ENCODE measurements at regions not wholly inside any gene's neighbourhood (a gene's known extent, or its start where the extent isn't known, plus 50 kb on each side); places are given as distances from the start of the nearest gene placed in this dataset.

DNA sequence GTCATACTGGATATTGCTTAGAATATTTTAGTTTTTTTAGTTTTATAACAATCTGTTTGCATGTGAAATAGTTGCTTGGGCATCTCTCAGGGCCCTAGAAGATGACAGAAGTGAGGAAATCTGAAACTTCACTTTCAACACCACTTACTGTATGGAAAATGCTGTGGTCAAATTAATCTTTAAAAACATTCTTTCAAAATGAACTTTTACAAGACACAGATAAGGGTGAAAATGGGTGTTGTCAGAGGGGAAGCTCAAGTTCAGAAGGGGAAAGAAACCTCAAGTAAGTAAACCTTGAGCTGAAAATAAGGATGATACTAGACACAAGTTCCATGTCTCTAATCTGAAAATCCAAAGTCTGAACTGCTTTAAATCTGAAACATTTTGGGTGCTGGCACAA, 1840.1 kb upstream of the RAG2 start:
- no peak overlapping the region for H3K4me3 ChIP-seq (ENCODE audit: low read length)
- no peak for DNase-seq
- H3K27ac ChIP-seq (ENCODE audit: low read length): no peak overlapping the region
- no peaks in the 10 kb centered on the region for H3K27me3 ChIP-seq (ENCODE audit: control insufficient read depth, insufficient read depth, low read length)
- H3K4me1 ChIP-seq (ENCODE audit: control insufficient read depth, insufficient read depth, low read length): no peaks in the 10 kb centered on the region
- H3K36me3 ChIP-seq (ENCODE audit: control insufficient read depth, insufficient read depth, low read length): no peaks in the 10 kb centered on the region
- no peaks in the 10 kb centered on the region for H3K9me3 ChIP-seq (ENCODE audit: control insufficient read depth, low read depth, low read length)

DNA sequence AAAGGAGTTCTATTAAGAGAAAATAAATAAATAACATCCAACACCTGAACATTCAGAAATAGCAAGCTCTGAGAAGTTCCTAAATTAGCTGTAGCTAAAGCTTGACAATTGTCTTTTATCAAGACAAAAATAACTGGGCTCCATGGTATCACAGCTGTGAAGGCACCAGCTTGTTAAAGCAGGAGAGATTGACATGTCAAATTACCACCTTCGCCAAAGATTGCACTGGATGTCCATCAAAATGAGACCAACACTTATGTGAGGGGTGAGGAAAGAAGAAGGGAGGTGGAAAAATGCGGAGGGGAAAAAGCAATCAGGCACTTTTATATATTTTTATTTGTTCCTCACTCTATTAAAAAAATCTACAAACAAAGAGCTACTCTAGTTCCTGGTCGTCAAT, 1827.5 kb upstream of the RAG2 start:
- DNase-seq: no peak
- no peak overlapping the region for H3K27ac ChIP-seq (ENCODE audit: low read length)

DNA sequence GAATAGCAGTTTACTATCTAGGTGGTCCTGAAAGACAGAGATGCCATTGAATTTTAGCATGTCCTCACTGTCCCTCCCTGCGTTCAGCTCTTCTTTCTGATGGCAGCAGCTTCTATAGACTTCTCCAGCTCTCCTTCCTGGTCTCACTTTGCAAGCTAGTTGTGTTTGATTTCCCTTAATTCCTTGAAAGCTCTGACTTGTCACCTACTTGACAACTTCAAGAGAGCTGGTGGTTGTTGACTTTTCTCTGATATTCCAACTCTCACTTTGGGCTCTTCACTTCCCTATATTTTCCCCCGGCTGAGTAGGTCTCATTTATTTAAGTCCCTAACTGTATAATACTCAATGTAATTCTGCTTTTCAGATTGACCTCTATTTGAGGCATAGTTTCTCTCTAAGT, 1825.0 kb upstream of the RAG2 start:
- Histone ChIP-seq H3K27me3 (ENCODE audit: control insufficient read depth, insufficient read depth, low read length) (no peaks in the 10 kb centered on the region), H3K4me1 (ENCODE audit: control insufficient read depth, insufficient read depth, low read length) (no peaks in the 10 kb centered on the region), H3K9me3 (ENCODE audit: control insufficient read depth, low read depth, low read length) (no peaks in the 10 kb centered on the region), H3K36me3 (ENCODE audit: control insufficient read depth, insufficient read depth, low read length) (no peaks in the 10 kb centered on the region), H3K27ac (ENCODE audit: low read length) (no peak overlapping the region), H3K4me3 (ENCODE audit: low read length) (no peak overlapping the region)
- DNase-seq: no peak
- no CpG with 5 or more reads among the region's 2 CpGs for WGBS (ENCODE audit: insufficient coverage, low lambda C conversion rate)

More for the DNA sequence above, 1827.5 kb upstream of the RAG2 start:
- H3K36me3 ChIP-seq (ENCODE audit: control insufficient read depth, insufficient read depth, low read length): no peaks in the 10 kb centered on the region
- H3K9me3 ChIP-seq (ENCODE audit: control insufficient read depth, low read depth, low read length): no peaks in the 10 kb centered on the region
- H3K4me1 ChIP-seq (ENCODE audit: control insufficient read depth, insufficient read depth, low read length): no peaks in the 10 kb centered on the region
- no peak overlapping the region for H3K4me3 ChIP-seq (ENCODE audit: low read length)
- H3K27me3 ChIP-seq (ENCODE audit: control insufficient read depth, insufficient read depth, low read length): no peaks in the 10 kb centered on the region
- WGBS (ENCODE audit: insufficient coverage, low lambda C conversion rate): 75% methylated on average over 2 of the region's 3 CpGs

DNA sequence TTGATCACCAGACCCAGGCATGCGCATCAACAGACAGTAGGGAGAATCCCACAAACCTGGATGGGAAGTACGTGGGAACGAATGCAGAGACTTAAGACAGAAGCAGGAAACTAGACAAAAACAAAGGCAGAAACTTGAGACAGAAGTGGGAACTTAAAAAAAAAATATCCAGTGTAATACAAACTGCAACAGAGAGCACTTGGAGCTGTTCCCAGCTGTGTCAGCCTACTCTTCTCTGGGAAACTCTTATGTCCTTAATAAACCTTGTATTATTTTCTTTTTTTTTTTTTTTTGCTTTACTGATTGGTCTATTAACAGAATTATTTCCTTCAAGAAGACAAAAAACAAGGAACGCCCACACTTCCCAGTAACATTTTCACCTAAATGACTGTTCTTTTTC, 1818.1 kb upstream of the RAG2 start:
- H3K36me3 ChIP-seq (ENCODE audit: control insufficient read depth, insufficient read depth, low read length): no peaks in the 10 kb centered on the region
- no peak overlapping the region for H3K27ac ChIP-seq (ENCODE audit: low read length)
- no peaks in the 10 kb centered on the region for H3K9me3 ChIP-seq (ENCODE audit: control insufficient read depth, low read depth, low read length)
- no peak for DNase-seq
- WGBS (ENCODE audit: insufficient coverage, low lambda C conversion rate): 79% methylated on average over 4 of the region's 4 CpGs
- H3K27me3 ChIP-seq (ENCODE audit: control insufficient read depth, insufficient read depth, low read length): no peaks in the 10 kb centered on the region
- no peaks in the 10 kb centered on the region for H3K4me1 ChIP-seq (ENCODE audit: control insufficient read depth, insufficient read depth, low read length)
- no peak overlapping the region for H3K4me3 ChIP-seq (ENCODE audit: low read length)

DNA sequence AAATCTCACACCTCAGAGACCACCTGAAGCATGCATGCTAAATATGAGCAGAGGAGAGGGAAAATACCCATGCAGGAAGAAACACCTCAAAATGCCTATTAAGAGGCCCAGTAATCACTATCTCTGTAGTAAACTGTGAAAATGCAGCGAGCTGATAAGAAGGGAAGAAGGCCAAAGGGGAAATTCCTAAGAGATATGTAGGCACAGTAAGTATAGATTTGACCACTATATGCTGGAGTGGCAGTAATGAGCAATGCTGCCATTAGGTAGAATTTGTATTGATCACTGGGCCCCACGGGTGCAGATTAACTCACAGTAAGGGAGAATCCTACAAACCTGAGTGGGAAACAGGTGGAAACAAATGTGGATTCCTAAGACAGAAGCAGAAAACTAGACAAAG, 1813.1 kb upstream of the RAG2 start:
- whole genome bisulfite sequencing (ENCODE audit: insufficient coverage, low lambda C conversion rate): no CpG with 5 or more reads among the region's 2 CpGs
- peak; percentile 7 to 20 for DNase-seq
- Histone ChIP-seq H3K4me3 (ENCODE audit: low read length) (no peak overlapping the region), H3K27ac (ENCODE audit: low read length) (no peak overlapping the region), H3K27me3 (ENCODE audit: control insufficient read depth, insufficient read depth, low read length) (no peaks in the 10 kb centered on the region), H3K9me3 (ENCODE audit: control insufficient read depth, low read depth, low read length) (no peaks in the 10 kb centered on the region), H3K36me3 (ENCODE audit: control insufficient read depth, insufficient read depth, low read length) (no peaks in the 10 kb centered on the region), H3K4me1 (ENCODE audit: control insufficient read depth, insufficient read depth, low read length) (peaks cover 8% of the 10 kb centered on the region)

DNA sequence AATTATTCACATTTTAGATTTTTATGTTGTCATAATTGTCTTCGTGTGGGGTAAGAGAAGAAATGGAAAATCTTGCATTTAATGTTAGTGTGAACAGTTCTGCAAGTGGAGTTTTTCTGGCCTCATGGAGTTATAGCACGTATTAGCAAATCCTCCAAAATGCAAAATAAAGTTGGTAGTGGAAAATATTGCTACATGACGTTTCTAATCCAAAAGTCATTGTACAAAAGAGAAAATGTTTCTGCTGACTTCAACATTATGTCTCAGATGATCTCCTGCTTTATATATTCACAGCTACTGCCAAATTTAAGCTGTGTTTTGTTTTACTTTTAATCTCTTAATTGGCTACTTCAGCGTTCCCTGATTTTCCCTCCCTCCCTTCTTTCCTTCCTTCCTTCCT, 1804.0 kb upstream of the RAG2 start:
- WGBS (ENCODE audit: insufficient coverage, low lambda C conversion rate): 68% methylated on average over 2 of the region's 4 CpGs
- Histone ChIP-seq H3K27me3 (ENCODE audit: control insufficient read depth, insufficient read depth, low read length) (no peaks in the 10 kb centered on the region), H3K27ac (ENCODE audit: low read length) (no peak overlapping the region), H3K4me1 (ENCODE audit: control insufficient read depth, insufficient read depth, low read length) (no peaks in the 10 kb centered on the region), H3K36me3 (ENCODE audit: control insufficient read depth, insufficient read depth, low read length) (no peaks in the 10 kb centered on the region), H3K9me3 (ENCODE audit: control insufficient read depth, low read depth, low read length) (peaks cover 4% of the 10 kb centered on the region), H3K4me3 (ENCODE audit: low read length) (no peak overlapping the region)
- no peak for DNase-seq

DNA sequence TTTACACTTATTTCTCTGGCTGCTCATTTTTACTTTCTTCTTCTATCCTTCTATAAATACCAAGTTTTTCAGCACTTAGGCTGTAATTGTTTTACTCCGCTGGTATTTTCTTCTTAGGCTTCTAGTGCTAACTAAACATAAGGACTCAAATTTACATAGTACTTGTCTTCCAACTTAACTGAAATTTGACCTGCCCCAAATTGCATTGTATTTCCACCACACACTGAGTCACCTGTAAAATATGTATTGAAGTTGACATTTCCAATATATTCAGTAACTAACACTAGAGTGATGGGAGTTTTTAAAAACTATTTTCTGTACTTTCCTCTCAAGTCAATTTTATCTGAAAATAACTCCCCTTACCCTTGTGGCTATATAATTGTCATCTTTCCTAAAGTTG, 1794.1 kb upstream of the RAG2 start:
- Histone ChIP-seq H3K4me3 (ENCODE audit: low read length) (no peak overlapping the region), H3K4me1 (ENCODE audit: control insufficient read depth, insufficient read depth, low read length) (no peaks in the 10 kb centered on the region), H3K27ac (ENCODE audit: low read length) (no peak overlapping the region)

DNA sequence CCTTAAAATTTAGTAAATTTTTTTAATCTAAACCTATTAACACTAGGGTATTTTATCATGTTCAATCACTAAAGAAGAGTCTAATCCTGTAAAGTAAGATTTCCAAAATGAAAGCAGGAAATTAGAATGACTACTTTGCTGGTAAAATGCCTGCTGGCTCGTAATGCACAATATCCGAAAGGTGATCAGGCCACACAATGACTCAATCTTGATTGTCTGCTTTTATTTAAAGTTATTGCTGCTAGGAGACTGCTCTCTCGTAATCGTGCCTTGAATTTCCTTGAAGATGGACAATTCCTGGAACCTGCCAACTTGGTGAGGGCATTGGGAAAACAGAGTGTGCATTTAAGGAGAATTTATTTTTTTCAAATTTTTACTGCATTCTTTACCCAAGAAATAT, 1786.5 kb upstream of the RAG2 start:
- H3K27ac ChIP-seq (ENCODE audit: low read length): no peak overlapping the region
- no peak for DNase-seq
- no peak overlapping the region for H3K4me3 ChIP-seq (ENCODE audit: low read length)
- H3K36me3 ChIP-seq (ENCODE audit: control insufficient read depth, insufficient read depth, low read length): no peaks in the 10 kb centered on the region
- no peaks in the 10 kb centered on the region for H3K9me3 ChIP-seq (ENCODE audit: control insufficient read depth, low read depth, low read length)
- H3K27me3 ChIP-seq (ENCODE audit: control insufficient read depth, insufficient read depth, low read length): no peaks in the 10 kb centered on the region
- H3K4me1 ChIP-seq (ENCODE audit: control insufficient read depth, insufficient read depth, low read length): no peaks in the 10 kb centered on the region
- no CpG with 5 or more reads among the region's 4 CpGs for WGBS (ENCODE audit: insufficient coverage, low lambda C conversion rate)

More for the DNA sequence above, 1794.1 kb upstream of the RAG2 start:
- H3K36me3 ChIP-seq (ENCODE audit: control insufficient read depth, insufficient read depth, low read length): no peaks in the 10 kb centered on the region
- H3K9me3 ChIP-seq (ENCODE audit: control insufficient read depth, low read depth, low read length): no peaks in the 10 kb centered on the region
- no peak for DNase-seq
- 80% methylated on average over 1 of the region's 1 CpG for WGBS (ENCODE audit: insufficient coverage, low lambda C conversion rate)
- no peaks in the 10 kb centered on the region for H3K27me3 ChIP-seq (ENCODE audit: control insufficient read depth, insufficient read depth, low read length)

DNA sequence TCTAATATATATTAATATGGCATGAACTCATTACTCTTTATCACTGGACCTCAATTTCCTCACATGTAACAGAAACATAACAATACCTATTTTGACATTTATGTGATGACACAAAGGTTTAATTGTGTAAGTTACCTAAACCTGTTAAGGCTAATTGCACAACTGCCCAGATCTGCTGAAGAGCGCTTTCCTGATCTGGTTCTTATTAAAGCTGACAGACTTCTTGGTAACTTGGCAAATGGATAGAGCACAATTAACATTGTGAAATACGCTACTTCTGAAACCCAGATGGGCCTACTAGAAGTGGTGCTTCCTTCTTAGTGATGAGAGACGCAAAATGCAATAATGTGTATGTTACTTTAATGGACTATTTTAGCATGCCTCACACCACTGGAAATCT, 1767.2 kb upstream of the RAG2 start:
- no peaks in the 10 kb centered on the region for H3K27me3 ChIP-seq (ENCODE audit: control insufficient read depth, insufficient read depth, low read length)
- 82% methylated on average over 2 of the region's 3 CpGs for WGBS (ENCODE audit: insufficient coverage, low lambda C conversion rate)
- H3K36me3 ChIP-seq (ENCODE audit: control insufficient read depth, insufficient read depth, low read length): no peaks in the 10 kb centered on the region
- no peaks in the 10 kb centered on the region for H3K4me1 ChIP-seq (ENCODE audit: control insufficient read depth, insufficient read depth, low read length)
- H3K9me3 ChIP-seq (ENCODE audit: control insufficient read depth, low read depth, low read length): no peaks in the 10 kb centered on the region
- H3K4me3 ChIP-seq (ENCODE audit: low read length): no peak overlapping the region
- no peak overlapping the region for H3K27ac ChIP-seq (ENCODE audit: low read length)
- DNase-seq: no peak

DNA sequence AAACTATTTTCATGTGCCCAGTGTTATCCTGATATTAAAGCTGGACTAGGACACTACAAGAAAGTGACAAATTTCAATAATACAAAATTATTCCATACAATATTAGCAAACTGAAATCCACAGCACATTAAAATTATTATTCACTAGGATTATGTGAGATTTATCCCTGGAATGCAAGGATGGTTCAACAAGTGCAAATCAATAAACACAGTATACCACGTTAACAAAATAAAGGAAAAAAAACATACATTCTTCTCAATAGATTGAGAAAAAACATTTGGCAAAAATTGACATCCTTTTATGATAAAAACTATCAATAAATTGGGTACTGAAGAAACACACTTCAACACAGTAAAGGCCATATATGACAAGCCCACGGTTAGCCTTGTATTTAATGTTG, 1758.2 kb upstream of the RAG2 start:
- WGBS (ENCODE audit: insufficient coverage, low lambda C conversion rate): 100% methylated on average over 1 of the region's 2 CpGs
- DNase-seq: no peak

DNA sequence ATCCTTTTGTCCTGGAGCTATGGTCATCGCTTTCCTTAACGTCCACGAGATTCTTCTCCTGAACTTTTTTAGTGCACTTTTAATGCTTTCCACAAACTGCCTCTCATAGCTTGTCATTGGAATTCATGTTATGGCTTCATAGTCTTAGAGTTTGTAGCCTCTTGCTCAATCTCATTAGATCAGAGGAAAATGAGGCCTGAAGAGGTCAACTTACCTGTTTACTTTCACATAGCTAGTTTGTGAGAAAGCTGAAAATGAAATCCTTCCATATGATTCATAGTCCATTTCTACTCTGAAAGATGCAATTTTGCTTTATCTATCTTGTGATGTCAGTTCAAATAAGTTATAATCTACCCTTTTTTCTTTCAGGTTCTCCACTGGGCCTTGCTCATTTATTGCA, 1747.2 kb upstream of the RAG2 start:
- Histone ChIP-seq H3K4me3 (ENCODE audit: low read length) (no peak overlapping the region), H3K9me3 (ENCODE audit: control insufficient read depth, low read depth, low read length) (no peaks in the 10 kb centered on the region), H3K4me1 (ENCODE audit: control insufficient read depth, insufficient read depth, low read length) (no peaks in the 10 kb centered on the region), H3K27me3 (ENCODE audit: control insufficient read depth, insufficient read depth, low read length) (no peaks in the 10 kb centered on the region), H3K27ac (ENCODE audit: low read length) (no peak overlapping the region), H3K36me3 (ENCODE audit: control insufficient read depth, insufficient read depth, low read length) (no peaks in the 10 kb centered on the region)
- 94% methylated on average over 3 of the region's 3 CpGs for WGBS (ENCODE audit: insufficient coverage, low lambda C conversion rate)
- peak in 1 of 2 donors; percentile 4 for DNase-seq

More for the DNA sequence above, 1758.2 kb upstream of the RAG2 start:
- no peaks in the 10 kb centered on the region for H3K36me3 ChIP-seq (ENCODE audit: control insufficient read depth, insufficient read depth, low read length)
- no peaks in the 10 kb centered on the region for H3K27me3 ChIP-seq (ENCODE audit: control insufficient read depth, insufficient read depth, low read length)
- H3K27ac ChIP-seq (ENCODE audit: low read length): no peak overlapping the region
- H3K4me1 ChIP-seq (ENCODE audit: control insufficient read depth, insufficient read depth, low read length): no peaks in the 10 kb centered on the region
- H3K9me3 ChIP-seq (ENCODE audit: control insufficient read depth, low read depth, low read length): peaks cover 2% of the 10 kb centered on the region
- H3K4me3 ChIP-seq (ENCODE audit: low read length): no peak overlapping the region
